ENCODE measurements at regions not wholly inside any gene's neighbourhood (a gene's known extent, or its start where the extent isn't known, plus 50 kb on each side); places are given as distances from the start of the nearest gene placed in this dataset.

DNA sequence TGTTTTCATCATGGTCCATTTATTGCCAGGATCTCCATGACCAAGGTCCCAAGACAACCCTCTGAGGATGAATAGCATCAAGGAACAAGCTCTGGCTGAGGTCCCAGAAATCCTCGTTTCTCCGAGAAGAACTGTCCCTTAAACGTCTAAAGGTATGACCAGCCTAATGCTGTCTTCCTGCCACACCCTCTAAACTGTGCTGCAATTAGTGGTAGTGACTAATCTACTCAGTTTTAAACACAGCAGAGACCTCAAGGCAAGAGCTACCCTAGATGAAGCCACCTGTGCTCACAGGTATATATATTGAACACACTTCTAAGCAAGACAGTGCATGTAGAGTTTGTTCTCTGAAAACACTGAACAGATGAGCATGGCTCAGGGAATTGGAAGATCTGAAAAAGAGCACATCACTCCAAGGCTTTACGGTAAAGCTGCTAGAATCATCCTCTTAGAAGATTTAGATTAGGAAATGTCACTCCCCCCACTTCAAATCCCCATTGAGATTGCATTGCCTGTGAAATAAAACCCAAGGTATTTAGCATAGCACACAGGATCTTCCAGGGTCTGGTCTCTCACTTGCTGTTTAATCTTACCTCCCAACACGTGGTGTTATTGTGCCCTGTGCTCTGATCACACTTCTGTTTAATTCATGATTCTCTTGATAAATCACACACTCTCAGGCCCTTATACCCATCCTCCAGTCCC, 173.9 kb upstream of the VCX3A start:
- no peak overlapping the region for H3K9ac ChIP-seq (ENCODE audit: low read depth in 1 of 2, low read length in 2 of 2)
- no peaks in the 10 kb centered on the region for H3K4me1 ChIP-seq (ENCODE audit: control insufficient read depth in 1 of 2, insufficient read depth in 2 of 2, low read length in 2 of 2)
- H3K36me3 ChIP-seq (ENCODE audit: control insufficient read depth in 1 of 2, insufficient read depth in 2 of 2, low read length in 2 of 2), result no peaks in the 10 kb centered on the region
- no peak overlapping the region for H3K4me3 ChIP-seq (ENCODE audit: low read depth in 1 of 2, low read length in 2 of 2)
- H3K27ac ChIP-seq (ENCODE audit: low read depth, low read length), result no peak overlapping the region
- no peaks in the 10 kb centered on the region for H3K27me3 ChIP-seq (ENCODE audit: control insufficient read depth in 1 of 2, insufficient read depth in 2 of 2, low read length in 2 of 2)
- no peaks in the 10 kb centered on the region for H3K9me3 ChIP-seq (ENCODE audit: control insufficient read depth in 1 of 2, low read length in 2 of 2)

DNA sequence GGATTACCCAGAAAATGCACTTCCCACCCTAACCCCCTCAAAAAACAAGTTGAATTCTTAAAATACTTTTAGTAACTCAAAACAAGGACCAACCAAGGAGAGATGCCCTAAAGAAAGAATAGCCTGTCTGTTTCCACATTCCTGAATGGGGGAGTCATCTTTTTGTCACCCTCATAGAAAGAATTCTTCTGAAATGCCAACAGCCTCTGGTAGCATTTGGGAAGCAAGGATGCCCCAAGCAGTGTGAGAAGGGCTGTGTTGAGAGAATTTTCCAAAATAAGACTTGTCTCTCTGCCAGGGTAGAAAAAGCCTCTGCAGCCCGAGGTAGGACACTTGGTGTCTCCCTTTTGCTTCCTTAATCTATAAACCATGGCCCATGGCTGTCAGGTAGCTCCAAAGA, 173.1 kb upstream of the VCX3A start:
- Histone ChIP-seq H3K27ac (ENCODE audit: low read depth, low read length) (no peak overlapping the region), H3K4me3 (ENCODE audit: low read depth in 1 of 2, low read length in 2 of 2) (no peak overlapping the region), H3K4me1 (ENCODE audit: control insufficient read depth in 1 of 2, insufficient read depth in 2 of 2, low read length in 2 of 2) (no peaks in the 10 kb centered on the region), H3K9me3 (ENCODE audit: control insufficient read depth in 1 of 2, low read length in 2 of 2) (no peaks in the 10 kb centered on the region), H3K36me3 (ENCODE audit: control insufficient read depth in 1 of 2, insufficient read depth in 2 of 2, low read length in 2 of 2) (no peaks in the 10 kb centered on the region), H3K9ac (ENCODE audit: low read depth in 1 of 2, low read length in 2 of 2) (no peak overlapping the region), H3K27me3 (ENCODE audit: control insufficient read depth in 1 of 2, insufficient read depth in 2 of 2, low read length in 2 of 2) (no peaks in the 10 kb centered on the region)

DNA sequence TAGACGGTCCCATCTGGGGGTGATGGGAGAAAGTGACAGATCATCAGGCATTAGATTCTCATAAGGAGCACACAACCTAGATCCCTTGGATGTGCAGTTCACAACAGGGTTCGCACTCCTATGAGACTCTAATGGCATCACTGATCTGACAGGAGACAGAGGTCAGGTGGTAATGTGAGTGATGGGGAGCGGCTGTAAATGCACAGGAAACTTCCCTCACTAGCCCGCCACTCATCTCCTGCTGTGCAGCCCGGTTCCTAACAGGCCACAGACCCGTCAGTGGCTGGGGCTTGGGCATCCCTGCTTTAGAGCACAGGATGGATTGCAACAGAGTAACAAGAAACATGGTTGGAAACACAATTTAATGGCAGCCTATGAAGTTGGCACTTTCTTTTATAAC, 172.6 kb upstream of the VCX3A start:
- H3K27ac ChIP-seq (ENCODE audit: low read depth, low read length), result no peak overlapping the region
- no peak overlapping the region for H3K9ac ChIP-seq (ENCODE audit: low read depth in 1 of 2, low read length in 2 of 2)
- H3K36me3 ChIP-seq (ENCODE audit: control insufficient read depth in 1 of 2, insufficient read depth in 2 of 2, low read length in 2 of 2), result no peaks in the 10 kb centered on the region
- no peak overlapping the region for H3K4me3 ChIP-seq (ENCODE audit: low read depth in 1 of 2, low read length in 2 of 2)
- no peaks in the 10 kb centered on the region for H3K9me3 ChIP-seq (ENCODE audit: control insufficient read depth in 1 of 2, low read length in 2 of 2)
- no peaks in the 10 kb centered on the region for H3K4me1 ChIP-seq (ENCODE audit: control insufficient read depth in 1 of 2, insufficient read depth in 2 of 2, low read length in 2 of 2)
- H3K27me3 ChIP-seq (ENCODE audit: control insufficient read depth in 1 of 2, insufficient read depth in 2 of 2, low read length in 2 of 2), result no peaks in the 10 kb centered on the region

DNA sequence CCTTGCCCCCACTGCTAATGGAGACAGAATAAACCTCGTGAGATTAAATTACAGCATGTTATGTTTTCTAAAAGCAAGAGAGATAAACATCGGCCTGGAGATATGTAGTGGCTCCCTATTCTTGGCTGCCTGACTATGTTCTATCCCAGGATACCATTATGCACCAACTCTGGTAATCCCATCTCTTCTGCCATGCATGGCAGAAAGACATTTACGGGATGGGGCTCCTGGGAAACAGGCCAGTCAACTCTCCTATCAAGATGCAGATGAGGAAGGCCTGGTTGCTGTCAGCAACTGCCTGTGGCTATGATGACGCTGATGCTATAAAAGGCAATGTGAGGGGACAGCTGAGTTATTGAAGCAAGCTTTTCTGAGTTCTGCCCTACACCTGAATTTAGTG, 166.2 kb upstream of the VCX3A start:
- H3K9ac ChIP-seq (ENCODE audit: low read depth in 1 of 2, low read length in 2 of 2), result no peak overlapping the region

DNA sequence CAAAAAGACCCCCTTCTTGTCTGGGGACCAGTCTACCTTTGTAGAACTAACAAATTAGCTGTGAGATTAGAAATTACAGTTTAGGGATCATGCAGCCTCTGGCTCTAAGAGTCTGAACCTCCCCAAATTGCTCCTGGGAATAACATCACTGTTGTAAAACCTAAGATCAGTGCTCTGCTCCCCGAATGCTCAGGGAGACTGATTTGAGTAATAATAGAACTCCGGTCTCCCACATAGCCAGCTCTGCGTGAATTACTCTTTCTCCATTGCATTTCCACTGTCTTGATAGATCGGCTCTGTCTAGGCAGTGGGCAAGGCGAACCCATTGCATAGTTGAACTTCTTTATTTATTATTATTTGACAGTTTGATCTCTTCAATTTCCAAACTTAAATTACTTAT, 160.8 kb upstream of the VCX3A start:
- Histone ChIP-seq H3K4me3 (ENCODE audit: low read depth in 1 of 2, low read length in 2 of 2) (no peak overlapping the region), H3K36me3 (ENCODE audit: control insufficient read depth in 1 of 2, insufficient read depth in 2 of 2, low read length in 2 of 2) (no peaks in the 10 kb centered on the region), H3K27ac (ENCODE audit: low read depth, low read length) (no peak overlapping the region), H3K4me1 (ENCODE audit: control insufficient read depth in 1 of 2, insufficient read depth in 2 of 2, low read length in 2 of 2) (no peaks in the 10 kb centered on the region), H3K9ac (ENCODE audit: low read depth in 1 of 2, low read length in 2 of 2) (no peak overlapping the region), H3K27me3 (ENCODE audit: control insufficient read depth in 1 of 2, insufficient read depth in 2 of 2, low read length in 2 of 2) (no peaks in the 10 kb centered on the region), H3K9me3 (ENCODE audit: control insufficient read depth in 1 of 2, low read length in 2 of 2) (no peaks in the 10 kb centered on the region)

More for the DNA sequence above, 166.2 kb upstream of the VCX3A start:
- H3K4me3 ChIP-seq (ENCODE audit: low read depth in 1 of 2, low read length in 2 of 2), result no peak overlapping the region
- no peaks in the 10 kb centered on the region for H3K36me3 ChIP-seq (ENCODE audit: control insufficient read depth in 1 of 2, insufficient read depth in 2 of 2, low read length in 2 of 2)
- H3K27ac ChIP-seq (ENCODE audit: low read depth, low read length), result no peak overlapping the region
- H3K4me1 ChIP-seq (ENCODE audit: control insufficient read depth in 1 of 2, insufficient read depth in 2 of 2, low read length in 2 of 2), result no peaks in the 10 kb centered on the region
- H3K9me3 ChIP-seq (ENCODE audit: control insufficient read depth in 1 of 2, low read length in 2 of 2), result no peaks in the 10 kb centered on the region
- H3K27me3 ChIP-seq (ENCODE audit: control insufficient read depth in 1 of 2, insufficient read depth in 2 of 2, low read length in 2 of 2), result no peaks in the 10 kb centered on the region

DNA sequence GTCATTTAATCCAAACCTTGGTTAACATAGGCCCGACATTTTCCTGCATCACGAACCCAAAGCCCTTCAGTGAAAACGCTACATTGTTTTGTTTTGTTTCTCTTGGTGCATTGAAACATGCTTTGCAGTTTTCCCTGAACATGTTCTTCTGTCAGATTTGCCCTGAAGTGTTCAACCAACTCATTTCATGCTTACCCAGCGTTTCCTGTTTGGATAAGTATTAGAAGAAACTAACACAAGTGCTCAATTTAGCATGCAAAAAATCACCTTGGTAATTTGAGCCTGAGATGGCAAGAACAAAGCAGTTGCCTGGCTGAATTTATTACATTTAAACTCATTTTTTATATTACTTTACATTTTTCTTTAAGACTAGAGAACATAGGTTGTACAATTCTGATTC, 160.1 kb upstream of the VCX3A start:
- H3K9me3 ChIP-seq (ENCODE audit: control insufficient read depth in 1 of 2, low read length in 2 of 2), result no peaks in the 10 kb centered on the region
- H3K36me3 ChIP-seq (ENCODE audit: control insufficient read depth in 1 of 2, insufficient read depth in 2 of 2, low read length in 2 of 2), result no peaks in the 10 kb centered on the region
- H3K27me3 ChIP-seq (ENCODE audit: control insufficient read depth in 1 of 2, insufficient read depth in 2 of 2, low read length in 2 of 2), result no peaks in the 10 kb centered on the region
- no peak overlapping the region for H3K27ac ChIP-seq (ENCODE audit: low read depth, low read length)
- H3K4me3 ChIP-seq (ENCODE audit: low read depth in 1 of 2, low read length in 2 of 2), result no peak overlapping the region
- no peak overlapping the region for H3K9ac ChIP-seq (ENCODE audit: low read depth in 1 of 2, low read length in 2 of 2)
- H3K4me1 ChIP-seq (ENCODE audit: control insufficient read depth in 1 of 2, insufficient read depth in 2 of 2, low read length in 2 of 2), result no peaks in the 10 kb centered on the region

DNA sequence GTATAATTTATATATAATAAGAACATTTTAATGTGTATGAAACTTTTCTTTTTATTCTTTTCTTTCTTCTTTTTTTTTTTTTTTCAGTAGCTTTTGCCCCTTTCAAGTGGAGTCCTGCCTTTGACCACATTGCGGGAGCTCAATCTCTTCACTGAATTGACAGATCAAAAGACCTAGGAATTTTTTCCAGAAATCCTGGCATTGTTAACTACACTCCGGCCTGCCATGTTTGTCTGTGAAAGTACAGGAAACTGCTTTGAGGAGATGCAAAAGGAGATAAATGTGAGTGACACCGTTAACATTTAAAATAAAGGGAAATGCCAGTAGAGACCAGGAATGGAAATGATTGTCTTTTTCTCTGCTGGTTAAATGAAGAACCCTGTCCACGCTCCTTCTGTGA, 159.3 kb upstream of the VCX3A start:
- Histone ChIP-seq H3K4me1 (ENCODE audit: control insufficient read depth in 1 of 2, insufficient read depth in 2 of 2, low read length in 2 of 2) (no peaks in the 10 kb centered on the region), H3K4me3 (ENCODE audit: low read depth in 1 of 2, low read length in 2 of 2) (no peak overlapping the region), H3K9me3 (ENCODE audit: control insufficient read depth in 1 of 2, low read length in 2 of 2) (no peaks in the 10 kb centered on the region), H3K27me3 (ENCODE audit: control insufficient read depth in 1 of 2, insufficient read depth in 2 of 2, low read length in 2 of 2) (no peaks in the 10 kb centered on the region), H3K27ac (ENCODE audit: low read depth, low read length) (no peak overlapping the region), H3K9ac (ENCODE audit: low read depth in 1 of 2, low read length in 2 of 2) (no peak overlapping the region), H3K36me3 (ENCODE audit: control insufficient read depth in 1 of 2, insufficient read depth in 2 of 2, low read length in 2 of 2) (no peaks in the 10 kb centered on the region)

DNA sequence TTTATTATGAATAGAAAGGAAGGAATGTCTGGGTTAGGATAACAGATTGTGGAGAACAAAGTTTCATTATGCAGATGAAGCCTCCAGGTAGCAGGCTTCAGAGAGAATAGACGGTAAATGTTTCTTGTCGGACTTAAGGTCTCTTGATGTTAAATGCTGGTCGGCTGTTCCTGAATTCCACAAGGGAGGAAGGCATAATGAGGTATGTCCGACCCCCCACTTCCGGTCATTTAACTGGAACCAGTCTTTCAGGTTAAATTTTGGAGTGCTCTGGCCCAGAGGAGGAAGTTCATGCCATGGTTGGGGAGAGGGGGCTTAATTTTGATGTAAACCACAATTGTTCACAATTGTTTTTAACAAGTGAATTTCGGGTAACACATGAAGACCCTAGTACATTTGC, 158.1 kb upstream of the VCX3A start:
- no peaks in the 10 kb centered on the region for H3K36me3 ChIP-seq (ENCODE audit: control insufficient read depth in 1 of 2, insufficient read depth in 2 of 2, low read length in 2 of 2)
- H3K9me3 ChIP-seq (ENCODE audit: control insufficient read depth in 1 of 2, low read length in 2 of 2), result peaks cover 0 to 3% of the 10 kb centered on the region in 2 donors
- no peaks in the 10 kb centered on the region for H3K4me1 ChIP-seq (ENCODE audit: control insufficient read depth in 1 of 2, insufficient read depth in 2 of 2, low read length in 2 of 2)
- H3K27me3 ChIP-seq (ENCODE audit: control insufficient read depth in 1 of 2, insufficient read depth in 2 of 2, low read length in 2 of 2), result no peaks in the 10 kb centered on the region
- H3K27ac ChIP-seq (ENCODE audit: low read depth, low read length), result no peak overlapping the region
- no peak overlapping the region for H3K9ac ChIP-seq (ENCODE audit: low read depth in 1 of 2, low read length in 2 of 2)
- no peak overlapping the region for H3K4me3 ChIP-seq (ENCODE audit: low read depth in 1 of 2, low read length in 2 of 2)

DNA sequence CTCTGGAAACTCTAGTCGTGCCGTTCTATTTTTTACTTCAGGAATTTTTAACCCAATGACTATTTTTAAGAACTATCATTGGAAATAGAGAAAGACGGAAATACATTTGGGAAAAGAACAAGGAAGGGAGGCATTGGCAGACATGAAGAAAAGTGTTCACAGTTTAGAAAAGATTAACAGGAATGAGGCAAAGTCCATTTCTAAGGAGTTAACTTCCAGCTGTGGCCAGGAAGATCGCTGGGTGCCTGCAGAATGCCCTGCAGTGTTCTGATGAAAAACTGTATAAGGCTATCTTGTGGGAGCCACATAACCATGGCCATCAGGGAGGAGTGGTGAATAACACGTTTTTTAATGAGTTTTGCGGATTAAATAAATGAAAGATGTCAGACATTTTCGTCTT, 150.6 kb upstream of the VCX3A start:
- H3K4me1 ChIP-seq (ENCODE audit: control insufficient read depth in 1 of 2, insufficient read depth in 2 of 2, low read length in 2 of 2), result peaks cover 0 to 4% of the 10 kb centered on the region in 2 donors

DNA sequence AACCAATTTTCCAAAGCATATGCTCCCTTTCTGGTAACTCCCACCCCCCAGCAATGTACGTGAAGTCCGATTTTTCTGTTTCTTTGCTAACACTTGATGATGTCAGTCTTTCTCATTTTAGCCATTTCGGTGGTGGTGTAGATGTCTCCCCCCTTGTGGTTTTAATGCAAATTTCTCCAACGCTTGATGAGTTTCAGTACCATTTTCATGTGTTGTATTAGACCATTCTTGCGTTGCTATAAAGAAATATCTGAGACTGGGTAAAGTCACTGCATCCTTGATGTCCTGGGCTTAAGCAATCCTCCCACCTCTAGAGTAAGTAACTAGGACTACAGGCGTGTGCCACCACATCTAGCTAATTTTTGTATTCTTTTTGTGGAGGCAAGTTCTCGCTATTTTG, 148.4 kb upstream of the VCX3A start:
- H3K9ac ChIP-seq (ENCODE audit: low read depth in 1 of 2, low read length in 2 of 2), result no peak overlapping the region
- H3K27ac ChIP-seq (ENCODE audit: low read depth, low read length), result no peak overlapping the region
- no peaks in the 10 kb centered on the region for H3K36me3 ChIP-seq (ENCODE audit: control insufficient read depth in 1 of 2, insufficient read depth in 2 of 2, low read length in 2 of 2)
- H3K4me3 ChIP-seq (ENCODE audit: low read depth in 1 of 2, low read length in 2 of 2), result no peak overlapping the region
- H3K4me1 ChIP-seq (ENCODE audit: control insufficient read depth in 1 of 2, insufficient read depth in 2 of 2, low read length in 2 of 2), result peaks cover 5 to 7% of the 10 kb centered on the region in 2 donors
- peaks cover 0 to 3% of the 10 kb centered on the region in 2 donors for H3K9me3 ChIP-seq (ENCODE audit: control insufficient read depth in 1 of 2, low read length in 2 of 2)
- H3K27me3 ChIP-seq (ENCODE audit: control insufficient read depth in 1 of 2, insufficient read depth in 2 of 2, low read length in 2 of 2), result no peaks in the 10 kb centered on the region

More for the DNA sequence above, 150.6 kb upstream of the VCX3A start:
- Histone ChIP-seq H3K9me3 (ENCODE audit: control insufficient read depth in 1 of 2, low read length in 2 of 2) (peaks cover 0 to 4% of the 10 kb centered on the region in 2 donors), H3K36me3 (ENCODE audit: control insufficient read depth in 1 of 2, insufficient read depth in 2 of 2, low read length in 2 of 2) (no peaks in the 10 kb centered on the region), H3K27ac (ENCODE audit: low read depth, low read length) (no peak overlapping the region), H3K4me3 (ENCODE audit: low read depth in 1 of 2, low read length in 2 of 2) (no peak overlapping the region), H3K9ac (ENCODE audit: low read depth in 1 of 2, low read length in 2 of 2) (no peak overlapping the region), H3K27me3 (ENCODE audit: control insufficient read depth in 1 of 2, insufficient read depth in 2 of 2, low read length in 2 of 2) (no peaks in the 10 kb centered on the region)

All from duodenal mucosa (tissue), 2 donors.